NCI-H2107 treated with DMSO at 0.1 percent for 48 hours (cell line): ENCODE measurements at regions not wholly inside any gene's neighbourhood (a gene's known extent, or its start where the extent isn't known, plus 50 kb on each side); places are given as distances from the start of the nearest gene placed in this dataset.

Experiments used
- DNase-seq: peaks from one replicate; lab custom pipeline; 2025; ENCODE audit not compliant: unreplicated experiment; lab: John Stamatoyannopoulos, UW

DNA sequence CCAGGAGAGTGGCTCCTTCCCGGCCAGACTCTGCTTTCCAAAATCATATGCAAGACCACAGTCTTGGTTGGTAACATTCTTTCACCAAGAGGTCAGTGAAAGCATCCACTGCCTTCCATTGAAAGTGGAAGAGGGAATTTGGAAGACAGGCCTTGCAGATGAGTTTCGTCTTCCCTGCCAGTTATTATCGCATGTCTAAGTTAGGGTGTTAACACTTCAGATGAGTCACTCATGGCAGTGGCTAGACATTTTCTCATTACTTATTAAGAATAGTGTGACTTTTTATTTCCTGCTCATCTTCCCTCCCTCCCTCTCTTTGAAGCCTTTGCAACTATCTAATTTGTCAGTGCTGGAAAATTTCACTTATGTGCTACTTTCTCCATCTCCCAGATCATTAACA, 102.9 kb upstream of the EPB41L3 start:
- DNase-seq, result no peak

DNA sequence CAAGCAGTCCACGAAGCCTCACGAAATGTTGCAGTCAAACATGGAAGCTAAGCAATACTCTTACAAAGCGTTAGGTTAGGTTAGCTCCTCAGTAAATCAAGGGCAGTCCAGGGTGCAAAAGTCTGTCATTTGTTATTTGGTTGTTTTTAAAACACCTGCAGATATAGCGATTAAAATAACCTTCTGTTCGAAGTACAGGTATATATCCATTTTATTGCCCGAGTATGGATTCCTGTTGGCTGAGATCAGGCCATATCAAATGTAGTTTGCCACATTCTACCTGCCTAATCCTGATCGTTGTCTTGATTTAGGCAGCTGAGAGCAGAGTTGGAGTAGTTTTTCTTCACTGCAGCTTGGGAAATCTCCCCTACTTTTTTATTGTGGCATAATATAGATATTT, 99.5 kb upstream of the EPB41L3 start:
- no peak for DNase-seq

DNA sequence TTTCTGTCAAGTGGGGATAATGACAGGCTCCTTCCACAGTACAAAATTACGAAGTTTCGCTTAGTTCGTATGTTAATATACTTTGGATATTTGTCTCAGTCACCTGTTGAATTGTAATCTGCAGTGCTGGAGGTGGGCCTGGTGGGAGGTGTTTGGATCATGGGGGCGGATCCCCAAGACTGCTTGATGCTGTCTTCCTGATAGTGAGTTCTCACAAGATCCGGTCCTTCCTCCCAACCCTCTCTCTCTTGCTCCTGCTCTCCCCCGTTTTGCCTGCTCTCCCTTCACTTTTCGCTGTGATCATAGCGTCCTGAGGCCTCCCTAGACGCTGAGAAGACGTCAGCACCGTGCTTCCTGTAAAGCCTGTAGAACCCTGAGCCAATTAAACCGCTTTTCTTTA, 97.1 kb upstream of the EPB41L3 start:
- no peak for DNase-seq

DNA sequence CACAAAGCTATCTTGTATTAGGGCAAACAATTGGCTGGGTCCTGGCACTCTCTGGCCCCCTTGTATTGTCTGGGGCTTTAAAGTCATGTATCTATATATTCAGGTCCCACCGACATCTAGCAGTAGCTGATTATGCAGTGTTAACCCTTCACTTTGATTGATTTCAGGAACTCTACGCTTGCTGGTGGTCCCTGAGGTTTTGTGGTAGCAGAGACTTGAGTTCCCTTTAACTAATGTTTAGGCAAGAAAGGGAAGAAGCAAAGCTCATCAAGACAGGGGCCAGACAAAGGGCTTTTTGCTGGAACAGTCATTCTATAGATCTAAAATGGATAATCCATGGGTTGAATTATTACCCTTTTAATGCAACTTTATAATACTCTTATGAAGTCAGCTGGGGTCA, 95.3 kb upstream of the EPB41L3 start:
- DNase-seq, result no peak

DNA sequence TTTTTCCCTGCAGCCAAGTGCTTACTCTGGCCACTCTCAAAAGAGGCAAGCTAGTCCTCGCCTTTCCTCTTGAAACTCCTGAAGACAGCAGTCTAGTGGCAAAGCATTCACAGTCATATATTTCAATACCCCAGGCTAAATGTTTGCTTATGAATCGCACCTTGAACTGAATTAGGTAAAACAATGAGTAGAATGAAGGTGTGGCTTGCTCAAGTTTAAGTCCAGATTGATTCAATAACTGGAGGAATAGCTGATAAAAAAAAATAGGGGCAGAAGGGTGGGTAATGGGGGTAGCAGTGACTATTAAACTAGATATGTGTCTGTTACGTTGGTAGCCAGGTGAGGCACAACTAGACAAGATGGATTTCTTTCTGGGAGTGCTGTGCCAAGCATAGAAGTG, 88.2 kb upstream of the EPB41L3 start:
- no peak for DNase-seq

DNA sequence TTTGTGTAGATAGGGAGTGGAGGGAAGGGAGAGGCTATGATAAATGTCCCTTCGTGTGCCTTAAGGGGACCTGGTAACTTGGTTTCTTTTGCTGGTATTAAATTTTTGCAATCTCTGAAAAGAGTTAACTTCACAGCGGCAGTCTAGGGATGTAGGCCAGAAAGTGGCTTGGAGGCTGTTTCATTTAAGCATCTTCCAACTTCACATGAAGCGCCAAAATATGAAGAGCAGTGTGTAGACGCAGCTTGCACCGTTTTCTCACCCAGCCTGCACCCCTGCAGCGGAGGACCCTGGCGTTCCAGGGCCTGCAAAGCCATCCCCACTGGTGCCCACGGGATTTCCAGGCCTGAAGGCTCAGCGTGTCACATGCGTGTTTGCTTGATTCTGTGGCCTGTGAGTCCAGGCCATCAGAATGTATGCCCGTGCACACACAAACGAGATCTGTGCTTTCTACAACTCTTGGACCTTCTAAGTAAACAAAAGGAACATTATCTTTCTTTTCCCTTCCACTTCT, 87.2 kb upstream of the EPB41L3 start:
- DNase-seq, result no peak

DNA sequence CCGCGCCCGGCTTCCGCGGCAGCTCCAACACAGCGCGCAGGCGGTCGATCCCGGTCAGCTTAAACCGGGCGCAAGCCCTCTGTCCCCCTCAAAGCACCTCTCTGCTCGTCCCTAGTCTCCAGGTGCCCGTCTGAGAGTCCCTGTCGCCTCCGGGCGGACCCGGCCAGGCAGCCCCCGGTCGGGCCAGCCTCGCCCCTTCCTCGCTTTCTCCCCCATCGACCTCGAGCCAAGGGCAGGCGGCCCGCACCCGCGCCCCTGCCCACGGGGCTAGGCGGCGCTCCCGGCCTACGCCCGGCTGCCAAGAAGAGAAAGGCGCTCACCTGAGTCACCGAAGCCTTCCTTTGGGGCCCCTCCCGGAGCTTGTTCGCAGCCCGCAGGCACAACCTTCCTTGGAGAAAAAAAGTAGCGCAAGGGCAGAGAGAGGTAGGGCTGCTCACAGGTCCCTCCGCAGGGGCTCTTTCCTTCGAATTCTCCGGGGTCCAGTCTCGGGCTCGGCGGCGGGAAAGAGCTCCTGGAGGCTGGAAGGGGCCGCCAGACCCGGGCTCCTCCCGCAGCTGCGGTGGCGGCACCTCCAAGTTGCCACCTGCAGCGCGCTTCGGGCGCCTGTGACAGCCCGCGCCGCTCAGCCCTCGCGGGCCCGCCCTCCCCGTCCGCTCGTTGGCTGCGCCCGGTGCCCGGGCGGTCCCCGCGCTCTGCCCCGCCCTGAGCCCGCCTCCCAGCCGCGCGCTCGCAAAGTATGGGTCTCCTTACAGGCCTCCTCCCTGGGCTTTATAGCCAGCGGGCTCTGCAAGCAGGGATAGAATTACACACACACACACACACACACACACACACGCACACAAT, 86.5 kb upstream of the EPB41L3 start:
- peak; percentile 59 for DNase-seq

DNA sequence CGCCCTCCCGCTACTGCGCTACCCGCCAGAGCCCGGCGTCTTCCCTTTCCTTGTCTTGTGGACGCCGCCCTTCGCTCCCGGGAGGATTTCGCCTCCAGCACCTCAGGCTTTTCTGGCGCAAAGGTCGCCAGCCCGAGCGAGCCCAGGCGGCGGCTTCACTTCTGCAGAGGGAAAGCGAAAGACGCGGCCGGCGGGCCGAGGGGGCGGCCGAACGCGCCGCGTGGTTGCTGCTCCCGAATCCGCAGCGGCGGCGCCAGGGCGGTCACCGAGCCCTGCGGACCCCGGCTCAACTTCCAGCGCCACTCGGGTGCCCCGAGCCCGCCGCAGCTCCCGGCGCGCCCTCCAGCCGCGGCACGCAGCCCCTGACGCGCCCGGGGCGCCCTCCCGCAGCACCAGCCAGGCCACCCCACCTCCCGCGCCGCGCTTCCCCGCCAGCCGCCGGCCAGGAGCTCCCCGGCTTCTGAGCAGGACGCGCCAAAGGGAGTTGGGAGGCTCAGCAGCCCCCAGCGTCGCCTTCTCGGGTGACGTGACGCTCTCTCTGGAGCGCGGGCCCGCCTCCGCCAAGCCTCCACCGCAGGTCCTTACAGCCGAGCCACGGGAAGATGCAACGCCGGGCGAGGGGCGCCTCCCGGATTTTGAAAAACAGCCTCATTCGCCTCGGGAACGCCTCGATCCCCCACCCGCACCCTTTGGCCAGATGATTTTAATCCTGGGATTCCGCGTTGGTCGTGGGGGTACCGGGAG, 84.9 kb upstream of the EPB41L3 start:
- no peak for DNase-seq

DNA sequence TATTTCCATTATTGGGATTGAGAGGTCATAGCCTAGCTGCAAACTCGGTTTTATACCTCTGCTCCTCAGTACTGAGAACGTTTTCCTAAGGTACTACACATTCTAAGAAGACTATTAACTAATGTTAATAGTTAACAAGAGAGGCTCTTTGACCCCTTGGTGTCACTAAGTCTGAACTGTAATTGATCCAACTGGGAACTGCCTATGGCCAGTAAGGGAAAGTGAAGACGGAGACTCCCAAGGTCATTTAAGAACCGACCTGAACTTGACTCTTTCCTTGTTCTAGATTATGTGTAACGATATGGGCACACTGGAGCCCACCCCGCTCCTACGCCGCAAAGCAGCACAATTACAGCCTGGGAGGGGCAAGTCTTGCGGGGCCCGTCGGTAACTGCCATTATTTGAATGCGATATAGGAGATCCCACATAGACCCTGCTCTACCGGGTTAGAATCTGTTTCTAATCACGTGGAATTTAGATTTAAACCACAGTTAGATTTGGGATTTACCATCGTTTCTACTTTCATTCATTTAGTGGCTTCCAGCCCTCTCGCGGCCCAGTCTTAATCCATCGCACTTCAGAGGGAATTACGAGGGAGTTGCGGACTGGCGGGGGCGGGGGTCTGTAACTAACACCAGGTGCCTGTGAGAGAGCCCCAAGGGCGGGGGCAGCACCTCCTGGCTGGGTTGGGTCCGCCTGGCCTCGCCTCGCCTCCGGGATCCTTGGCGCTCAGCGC, 84.1 kb upstream of the EPB41L3 start:
- DNase-seq, result no peak

DNA sequence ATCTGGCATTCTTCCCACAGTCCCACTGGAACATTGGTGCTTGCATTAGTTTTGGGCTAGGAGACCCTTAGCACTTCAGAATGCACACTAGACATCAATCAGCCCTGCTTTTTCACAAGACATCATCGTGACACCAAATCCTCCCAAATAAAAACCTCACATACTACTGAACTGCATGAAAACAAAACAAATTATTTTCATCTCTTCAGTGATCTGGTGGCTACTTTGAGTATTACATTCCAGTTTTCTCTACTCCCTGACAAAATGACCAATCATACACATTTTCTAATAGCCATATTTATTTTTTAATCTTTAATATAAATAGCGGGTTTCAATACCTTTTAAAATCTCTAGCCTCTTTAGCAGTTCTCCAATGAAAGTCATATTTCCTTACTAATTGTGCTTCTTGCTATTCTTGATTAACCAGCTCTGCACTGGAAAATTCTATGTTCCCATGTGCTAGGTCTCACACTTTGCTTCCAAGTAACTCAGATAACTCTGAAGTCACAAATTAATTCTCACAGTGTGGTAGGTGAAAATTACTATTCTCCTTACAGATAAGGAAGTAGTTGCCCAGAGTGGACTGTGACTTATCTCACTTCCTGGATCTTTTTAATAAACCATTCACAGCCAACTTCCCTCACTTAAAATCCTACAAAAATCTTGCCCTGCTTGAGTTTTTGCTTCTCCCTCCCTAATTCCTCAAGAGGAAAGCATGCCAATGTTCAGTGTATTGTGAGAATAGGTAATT, 82.5 kb upstream of the EPB41L3 start:
- no peak for DNase-seq

DNA sequence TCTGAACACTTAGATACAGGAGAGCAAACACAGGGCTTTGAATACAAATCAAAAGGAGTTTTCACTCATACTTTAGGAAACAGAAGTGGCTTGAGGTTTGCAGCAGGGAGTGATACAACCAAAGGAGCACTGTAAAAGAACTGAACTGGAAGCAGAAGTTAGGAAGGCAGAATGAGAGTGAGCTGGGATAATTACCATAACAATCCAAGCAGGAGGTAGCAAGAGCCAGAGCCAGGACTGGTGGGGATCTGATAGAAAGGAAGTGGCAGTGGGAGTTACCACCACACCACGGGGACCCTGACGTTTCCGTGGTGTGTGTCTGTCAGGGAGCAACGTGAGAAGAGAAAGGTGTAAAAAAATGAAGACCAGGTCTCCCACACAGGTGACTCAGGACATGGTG, 81.3 kb upstream of the EPB41L3 start:
- no peak for DNase-seq

DNA sequence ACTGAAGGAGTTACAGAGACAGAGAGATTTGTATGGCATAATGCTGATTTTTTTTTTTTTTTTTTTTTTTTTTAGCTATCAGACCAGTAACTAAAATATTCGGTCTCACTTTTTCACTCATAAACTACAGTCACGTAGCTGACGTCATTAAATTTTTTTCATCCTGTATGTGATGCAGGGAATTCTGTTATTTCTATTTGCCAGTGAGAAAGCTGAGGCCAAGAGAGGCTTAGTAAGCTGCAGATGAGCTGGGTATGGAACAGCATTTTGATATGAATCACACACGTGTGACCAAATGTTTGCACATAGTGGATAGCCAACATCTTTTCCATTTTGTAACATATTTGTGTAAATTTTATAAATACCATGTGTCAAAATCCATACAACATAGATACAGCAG, 79.1 kb upstream of the EPB41L3 start:
- DNase-seq, result no peak

DNA sequence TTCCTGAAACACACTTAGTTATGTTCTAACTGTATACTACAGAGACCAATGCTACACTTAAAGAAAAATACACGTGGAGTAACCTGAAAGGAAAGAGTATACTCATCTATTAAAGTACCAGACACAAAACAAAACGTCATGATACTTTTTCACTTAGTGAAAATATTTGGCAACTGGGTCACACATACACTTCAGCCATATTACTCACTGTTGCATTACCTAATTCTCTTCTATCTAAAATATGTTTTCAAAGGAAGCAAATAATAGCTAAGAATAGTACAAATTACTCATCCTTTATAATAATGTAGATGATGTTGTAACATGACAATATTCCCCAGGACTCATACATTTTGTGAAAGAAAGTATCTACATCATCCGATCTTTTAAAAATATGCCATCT, 76.5 kb upstream of the EPB41L3 start:
- no peak for DNase-seq

DNA sequence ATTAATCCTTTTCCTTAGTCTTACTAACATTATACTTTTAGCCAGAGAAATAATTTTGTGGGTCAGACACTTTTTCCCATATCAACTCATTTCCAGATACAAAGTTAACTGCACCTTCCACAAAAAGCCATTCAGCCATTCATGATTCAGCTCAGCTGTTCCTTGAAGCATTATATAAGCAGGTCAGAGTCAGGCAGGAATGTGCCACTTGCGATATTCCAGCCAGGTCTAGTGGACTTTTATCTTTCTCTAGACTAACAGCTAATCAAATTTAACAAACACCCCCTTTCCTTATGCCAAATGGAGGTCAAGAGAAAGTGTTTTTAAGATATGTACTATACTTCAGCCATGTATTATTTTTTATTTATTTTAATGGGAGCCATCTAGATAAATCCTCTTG, 75.6 kb upstream of the EPB41L3 start:
- no peak for DNase-seq

DNA sequence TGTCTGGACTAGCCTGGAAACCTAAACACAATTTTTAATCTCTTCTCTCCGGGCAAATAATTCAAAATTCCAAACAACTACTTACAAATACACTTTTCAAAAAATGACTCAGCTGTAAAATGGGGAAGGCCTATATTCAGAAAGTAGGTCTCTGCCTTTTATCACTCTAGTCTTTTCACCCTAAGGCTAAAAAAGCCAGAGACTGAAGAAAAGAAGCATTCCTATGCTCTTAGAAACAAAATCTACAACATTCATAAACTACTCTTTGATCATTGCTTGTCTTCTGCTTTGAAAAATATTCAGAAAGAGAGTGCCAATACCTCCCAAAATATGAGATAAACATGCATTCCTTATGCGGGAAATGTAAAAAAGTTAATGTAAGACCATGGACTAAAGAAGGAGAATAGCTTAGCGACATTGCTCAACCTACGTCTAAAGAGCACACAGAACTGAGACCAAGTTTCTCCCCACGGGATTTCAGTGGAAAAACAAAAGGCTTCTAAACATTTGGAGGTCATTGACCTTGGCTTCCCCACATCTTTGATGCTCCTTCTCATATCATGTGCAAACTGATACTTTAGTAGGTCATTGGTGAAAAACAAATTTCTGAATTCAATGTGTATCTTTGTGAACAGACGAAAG, 74.4 kb upstream of the EPB41L3 start:
- no peak for DNase-seq

DNA sequence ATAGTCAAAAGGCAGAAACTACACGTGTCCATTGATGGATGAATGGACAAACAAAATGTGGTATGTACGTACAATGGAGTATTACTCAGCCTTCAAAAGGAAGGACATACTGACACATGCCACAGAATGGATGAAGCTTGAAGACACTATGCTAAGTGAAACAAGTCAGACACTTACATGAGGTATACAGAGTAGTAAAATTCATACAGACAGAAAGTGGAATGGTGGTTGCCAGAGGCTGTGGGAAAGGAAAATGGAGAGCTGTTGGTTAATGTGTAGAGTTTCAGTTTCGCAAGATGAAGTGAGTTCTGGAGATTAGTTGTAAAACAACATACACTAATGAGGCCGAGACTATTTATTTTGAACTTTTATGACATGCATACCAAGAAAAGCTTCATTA, 67.4 kb upstream of the EPB41L3 start:
- DNase-seq, result no peak

DNA sequence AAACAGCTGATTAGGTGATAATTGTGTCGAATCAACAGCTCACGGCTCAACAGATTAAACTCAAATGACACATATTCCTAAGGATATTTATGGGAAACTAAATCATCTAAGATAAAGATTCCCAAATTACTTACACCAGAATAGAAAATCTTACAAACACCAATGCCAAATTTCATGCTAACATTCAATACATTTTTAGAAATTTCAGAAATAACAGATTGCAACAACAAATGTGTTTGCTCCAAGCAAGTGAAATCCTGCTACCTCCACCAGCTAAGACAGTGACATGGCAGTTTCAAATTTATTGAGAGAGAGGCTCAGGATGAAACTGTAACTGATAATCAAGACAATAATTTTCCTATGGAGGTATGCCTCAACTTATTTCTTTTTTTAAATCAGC, 65.0 kb upstream of the EPB41L3 start:
- no peak for DNase-seq

DNA sequence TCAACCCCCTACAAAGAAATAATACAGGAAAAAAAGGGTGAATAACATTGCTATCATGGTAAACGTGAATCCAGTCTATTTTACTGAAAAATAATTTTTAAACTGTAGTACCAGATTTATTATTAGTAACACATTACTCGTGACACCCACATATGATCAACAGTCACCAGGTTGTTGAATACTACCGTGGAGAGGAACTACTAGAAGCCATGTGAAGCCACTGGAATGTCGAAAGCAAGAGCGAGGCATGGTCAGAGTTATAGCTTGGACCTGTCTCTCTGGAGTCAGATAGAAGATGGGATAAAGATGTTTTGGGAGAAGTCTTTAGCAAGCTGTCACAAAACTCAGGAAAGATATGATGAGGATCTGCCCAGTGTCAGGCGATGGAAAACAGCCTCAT, 63.2 kb upstream of the EPB41L3 start:
- DNase-seq, result no peak

DNA sequence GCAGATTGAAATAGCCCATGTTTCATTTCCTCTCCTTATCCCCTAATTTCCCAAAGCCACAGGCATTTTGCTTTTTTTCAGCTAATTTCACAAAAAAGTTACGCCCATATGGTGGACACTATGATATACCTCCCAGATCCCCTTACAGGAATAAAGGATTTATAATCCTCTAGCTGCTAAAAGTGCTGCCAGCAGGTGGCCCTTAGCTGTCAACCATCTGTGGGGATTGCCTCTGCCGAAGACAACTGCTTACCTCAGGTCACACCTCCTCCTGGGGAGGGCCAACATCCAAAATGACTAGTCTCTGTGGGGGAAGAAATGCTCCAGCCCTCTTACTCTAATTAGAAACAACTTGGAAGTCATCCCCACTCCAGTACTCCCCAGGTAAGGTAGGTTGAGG, 61.0 kb upstream of the EPB41L3 start:
- no peak for DNase-seq

DNA sequence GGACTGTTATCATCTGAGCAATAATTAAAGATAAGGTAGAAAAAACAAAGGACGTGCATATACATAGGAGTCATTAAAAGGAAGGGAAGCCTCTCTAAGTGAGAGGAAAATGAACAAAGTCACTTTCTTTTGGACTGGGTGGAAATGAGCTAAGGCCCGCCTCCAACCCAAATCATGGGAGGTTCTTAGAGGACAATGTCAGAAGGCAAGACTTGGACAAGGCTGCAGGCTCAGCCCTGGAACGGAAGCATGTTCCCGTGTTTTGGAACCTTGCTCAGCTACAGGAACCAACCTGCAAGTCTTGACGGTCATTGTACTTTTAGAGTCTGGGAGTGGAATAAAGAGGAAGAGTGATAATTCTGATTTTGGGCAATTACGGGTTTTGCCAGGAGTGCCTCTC, 59.4 kb upstream of the EPB41L3 start:
- DNase-seq, result no peak
